ENCODE measurements at regions not wholly inside any gene's neighbourhood (a gene's known extent, or its start where the extent isn't known, plus 50 kb on each side); places are given as distances from the start of the nearest gene placed in this dataset.

GRCh38 chr21:29228306-29228705, 70.4 kb upstream of the BACH1 start:
- no peak for DNase-seq

GRCh38 chr21:29230551-29231261, 68.0 kb upstream of the BACH1 start:
- DNase-seq: no peak

GRCh38 chr21:29231756-29232529, 66.8 kb upstream of the BACH1 start:
- no peak for DNase-seq

- DNase-seq: peak; percentile 77
Measured at GRCh38 chr21:29232530-29233255, 66.0 kb upstream of the BACH1 start.

GRCh38 chr21:29233256-29233546, 65.5 kb upstream of the BACH1 start:
- DNase-seq: peak; percentile 60

GRCh38 chr21:29233611-29234540, 64.8 kb upstream of the BACH1 start:
- peak; percentile 32 for DNase-seq

GRCh38 chr21:29235714-29236197, 63.0 kb upstream of the BACH1 start:
- no peak for DNase-seq

GRCh38 chr21:29236201-29236600, 62.5 kb upstream of the BACH1 start:
- DNase-seq: no peak

- DNase-seq: peak; percentile 74
Measured at GRCh38 chr21:29237110-29238052, 61.3 kb upstream of the BACH1 start.

GRCh38 chr21:29238053-29238966, 60.4 kb upstream of the BACH1 start:
- DNase-seq: peak; percentile 83

- DNase-seq: peak; percentile 84
Measured at GRCh38 chr21:29238967-29239290, 59.8 kb upstream of the BACH1 start.

- no peak for DNase-seq
Measured at GRCh38 chr21:29240136-29240535, 58.6 kb upstream of the BACH1 start.

- DNase-seq: peak; percentile 49
Measured at GRCh38 chr21:29242201-29242600, 56.5 kb upstream of the BACH1 start.

- no peak for DNase-seq
Measured at GRCh38 chr21:29243188-29243587, 55.5 kb upstream of the BACH1 start.

GRCh38 chr21:29245104-29245643, 53.5 kb upstream of the BACH1 start:
- no peak for DNase-seq

- no peak for DNase-seq
Measured at GRCh38 chr21:29245863-29246262, 52.9 kb upstream of the BACH1 start.

GRCh38 chr21:29246614-29247013, 52.1 kb upstream of the BACH1 start:
- DNase-seq: no peak

GRCh38 chr21:29248124-29248523, 50.6 kb upstream of the BACH1 start:
- DNase-seq: no peak

Measured in fibroblast of upper back skin (primary cell).